Neural cell (in vitro differentiated cells): ENCODE measurements at regions not wholly inside any gene's neighbourhood (a gene's known extent, or its start where the extent isn't known, plus 50 kb on each side); places are given as distances from the start of the nearest gene placed in this dataset.
"Not testable (repeated sequence)": the region's sequence is repeated elsewhere in the genome, so short reads cannot be mapped to it uniquely, and the experiment has no call there.

Experiments
- H2AFZ ChIP-seq: fragments of 200-600, 300-800 bp; sonication (generic), shearing (Covaris generic); 2 replicates; pipeline ENCODE4 v1.6.0; 2014; ENCODE audit warnings: low read depth, mild to moderate bottlenecking, antibody characterized with exemption, low read length, moderate library complexity
- H3F3A ChIP-seq: fragments of 200-600 bp; shearing (Covaris generic); 2 replicates; pipeline ENCODE4 v1.6.1; 2016; ENCODE audit warnings: mild to moderate bottlenecking, moderate library complexity, mixed read lengths, antibody characterized with exemption, low read length; ENCODE audit not compliant: insufficient read depth, poor library complexity, severe bottlenecking
- H3K27ac ChIP-seq: fragments of 200-600, 300-800 bp; sonication (generic), shearing (Covaris generic); 2 replicates; pipeline ENCODE4 v1.5.1; 2014; ENCODE audit warnings: mild to moderate bottlenecking, low read length, moderate library complexity
- H3K27me3 ChIP-seq: fragments of 300-800, 200-600 bp; sonication (generic), shearing (Covaris generic); 2 replicates; pipeline ENCODE4 v1.6.0; 2014; ENCODE audit warnings: mild to moderate bottlenecking, low read depth, low read length, moderate library complexity; ENCODE audit not compliant: insufficient read depth
- H3K36me3 ChIP-seq: fragments of 300-800, 200-600 bp; sonication (generic), shearing (Covaris generic); 2 replicates; pipeline ENCODE4 v1.5.1; 2014; ENCODE audit warnings: mild to moderate bottlenecking, antibody characterized with exemption, low read length, moderate library complexity; ENCODE audit not compliant: insufficient read depth
- H3K4me2 ChIP-seq: fragments of 300-800, 200-600 bp; sonication (generic), shearing (Covaris generic); 2 replicates; pipeline ENCODE4 v1.6.0; 2014; ENCODE audit warnings: mild to moderate bottlenecking, low read length
- H3K4me3 ChIP-seq: fragments of 300-800, 200-600 bp; sonication (generic), shearing (Covaris generic); 2 replicates; pipeline ENCODE4 v1.5.1; 2014; ENCODE audit warnings: mild to moderate bottlenecking, low read length, moderate library complexity
- H3K79me2 ChIP-seq: fragments of 200-600 bp; shearing (Covaris generic); replicated peaks from 2 replicates; pipeline ENCODE4 v1.6.0; 2014; ENCODE audit warnings: mild to moderate bottlenecking, low read length, moderate library complexity; ENCODE audit not compliant: insufficient read depth
- H3K9ac ChIP-seq: fragments of 300-800, 200-600 bp; sonication (generic), shearing (Covaris generic); 2 replicates; pipeline ENCODE4 v1.6.1; 2016; ENCODE audit warnings: mild to moderate bottlenecking, low read length, mixed read lengths
- H3K9me2 ChIP-seq: fragments of 200-600 bp; shearing (Covaris generic); 2 replicates; pipeline ENCODE4 v1.6.1; 2016; ENCODE audit warnings: mild to moderate bottlenecking, low read length, mixed read lengths; ENCODE audit not compliant: insufficient read depth
- H3K9me3 ChIP-seq: fragments of 200-600, 300-800 bp; sonication (generic), shearing (Covaris generic); 2 replicates; pipeline ENCODE4 v1.6.1; 2016; ENCODE audit warnings: mild to moderate bottlenecking, mixed run types, low read length, moderate library complexity, mixed read lengths
- H4K20me1 ChIP-seq: fragments of 200-600 bp; shearing (Covaris generic); 2 replicates; pipeline ENCODE4 v1.6.1; 2016; ENCODE audit warnings: mild to moderate bottlenecking, mixed run types; ENCODE audit not compliant: insufficient read depth
- EP300 ChIP-seq: fragments of 450-650 bp; conservative IDR thresholded peaks from 2 replicates; pipeline ENCODE4 v1.6.1; 2014; ENCODE audit warnings: antibody characterized with exemption, mild to moderate bottlenecking, moderate library complexity; ENCODE audit not compliant: poor library complexity, severe bottlenecking
- EZH2 ChIP-seq: fragments of 200-600, 300-800 bp; shearing (Covaris generic), sonication (generic); IDR thresholded peaks from 2 replicates; pipeline ENCODE4 v1.6.1; 2014; ENCODE audit warnings: antibody characterized with exemption, low read length, borderline replicate concordance, mild to moderate bottlenecking; ENCODE audit not compliant: insufficient read depth, poor library complexity, severe bottlenecking
- MXI1 ChIP-seq: fragments of 450-650 bp; conservative IDR thresholded peaks from 2 replicates; pipeline ENCODE4 v1.6.1; 2014; ENCODE audit warnings: antibody characterized with exemption, mild to moderate bottlenecking; ENCODE audit not compliant: poor library complexity, severe bottlenecking
- POLR2AphosphoS5 ChIP-seq: IDR thresholded peaks from 2 replicates; pipeline ENCODE4 v1.6.1; 2012
- RAD21 ChIP-seq: fragments of 450-650 bp; conservative IDR thresholded peaks from 2 replicates; pipeline ENCODE4 v1.6.1; 2014; ENCODE audit warnings: antibody characterized with exemption, mild to moderate bottlenecking, moderate library complexity
- SMC3 ChIP-seq: fragments of 450-650 bp; conservative IDR thresholded peaks from 2 replicates; pipeline ENCODE4 v1.6.1; 2014; ENCODE audit warnings: antibody characterized with exemption, mild to moderate bottlenecking, moderate library complexity; ENCODE audit not compliant: poor library complexity
- TAF1 ChIP-seq: IDR thresholded peaks from 2 replicates; pipeline ENCODE4 v1.6.1; 2012; ENCODE audit warnings: low read depth
- TF ChIP-seq, protein P1 (sequence below): IDR thresholded peaks from 2 replicates; pipeline ENCODE4 v1.6.1; 2012; ENCODE audit warnings: borderline replicate concordance
- TF ChIP-seq, protein P2 (sequence below): fragments of 450-650 bp; IDR thresholded peaks from 2 replicates; pipeline ENCODE4 v1.5.1; 2014; ENCODE audit warnings: antibody characterized with exemption, mild to moderate bottlenecking, moderate library complexity; ENCODE audit not compliant: poor library complexity, severe bottlenecking

DNA sequence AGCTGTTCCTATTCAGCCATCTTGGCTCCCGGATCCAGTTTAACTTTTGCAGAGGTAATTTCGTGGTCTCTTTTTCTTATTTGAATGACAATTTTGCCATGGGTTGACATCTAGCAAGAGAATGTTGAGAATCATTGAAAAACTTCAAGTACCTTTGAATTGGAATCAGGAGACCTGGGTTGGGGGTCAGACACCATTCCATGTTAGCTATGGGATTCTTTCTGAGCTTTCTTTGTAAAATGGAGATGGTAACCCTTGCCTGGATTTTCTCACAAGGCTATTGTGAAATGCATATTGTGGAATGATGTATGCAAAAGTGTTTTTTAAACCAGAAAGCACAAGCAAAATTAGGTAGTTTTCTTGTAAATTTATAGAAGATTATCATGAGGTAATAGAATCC lies 79.1 kb upstream of the HAND2 start:
- Histone ChIP-seq H3K9ac (no peak overlapping the region), H3K9me2 (no peaks in the 10 kb centered on the region), H3K9me3 (no peaks in the 10 kb centered on the region), H3K79me2 (no peaks in the 10 kb centered on the region), H3K27me3 (no peaks in the 10 kb centered on the region), H3K4me3 (no peak overlapping the region), H3F3A (no peaks in the 10 kb centered on the region), H3K27ac (no peak overlapping the region), H3K36me3 (no peaks in the 10 kb centered on the region), H4K20me1 (no peaks in the 10 kb centered on the region), H3K4me2 (no peak overlapping the region), H2AFZ (no peak overlapping the region)
- TF ChIP-seq EP300 (no peak), POLR2AphosphoS5 (no peak)

DNA sequence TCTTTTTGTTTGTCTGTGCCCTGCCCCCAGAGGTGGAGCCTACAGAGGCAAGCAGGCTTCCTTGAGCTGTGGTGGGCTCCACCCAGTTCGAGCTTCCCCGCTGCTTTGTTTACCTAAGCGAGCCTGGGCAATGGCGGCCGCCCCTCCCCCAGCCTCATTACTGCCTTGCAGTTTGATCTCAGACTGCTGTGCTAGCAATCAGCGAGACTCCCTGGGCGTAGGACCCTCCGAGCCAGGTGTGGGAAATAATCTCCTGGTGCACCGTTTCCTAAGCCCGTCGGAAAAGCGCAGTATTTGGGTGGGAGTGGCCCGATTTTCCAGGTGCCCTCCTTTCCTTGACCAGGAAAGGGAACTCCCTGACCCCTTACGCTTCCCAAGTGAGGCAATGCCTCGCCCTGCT lies 78.6 kb upstream of the HAND2 start:
- H3K4me2 ChIP-seq = not testable (repeated sequence)

DNA sequence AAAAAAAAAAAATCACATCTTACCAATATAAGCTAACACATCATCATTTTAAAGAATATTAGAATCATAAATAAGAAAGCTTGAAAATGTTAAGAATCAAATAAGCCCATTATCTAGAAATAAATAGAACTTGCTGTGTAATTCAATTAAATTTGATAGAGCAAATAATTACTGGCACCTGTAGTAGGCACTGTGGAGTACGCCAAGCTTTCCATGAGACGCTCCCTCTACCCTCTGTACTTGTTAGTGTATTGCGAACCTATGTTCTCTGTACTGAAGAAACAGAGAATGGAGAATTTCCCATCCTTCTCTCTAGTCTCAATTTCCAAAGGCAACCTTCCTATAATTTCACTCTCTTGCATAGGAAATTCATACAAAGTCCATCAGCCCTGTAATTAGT lies 61.7 kb upstream of the HAND2 start:
- Histone ChIP-seq H3K9ac (no peak overlapping the region), H3K9me2 (no peaks in the 10 kb centered on the region), H3K36me3 (no peaks in the 10 kb centered on the region), H3K9me3 (no peaks in the 10 kb centered on the region), H3K27ac (no peak overlapping the region), H3K27me3 (no peaks in the 10 kb centered on the region), H3K79me2 (no peaks in the 10 kb centered on the region), H3F3A (no peaks in the 10 kb centered on the region), H3K4me3 (no peak overlapping the region), H2AFZ (no peak overlapping the region), H3K4me2 (no peak overlapping the region), H4K20me1 (no peaks in the 10 kb centered on the region)
- TF ChIP-seq, protein P1, sequence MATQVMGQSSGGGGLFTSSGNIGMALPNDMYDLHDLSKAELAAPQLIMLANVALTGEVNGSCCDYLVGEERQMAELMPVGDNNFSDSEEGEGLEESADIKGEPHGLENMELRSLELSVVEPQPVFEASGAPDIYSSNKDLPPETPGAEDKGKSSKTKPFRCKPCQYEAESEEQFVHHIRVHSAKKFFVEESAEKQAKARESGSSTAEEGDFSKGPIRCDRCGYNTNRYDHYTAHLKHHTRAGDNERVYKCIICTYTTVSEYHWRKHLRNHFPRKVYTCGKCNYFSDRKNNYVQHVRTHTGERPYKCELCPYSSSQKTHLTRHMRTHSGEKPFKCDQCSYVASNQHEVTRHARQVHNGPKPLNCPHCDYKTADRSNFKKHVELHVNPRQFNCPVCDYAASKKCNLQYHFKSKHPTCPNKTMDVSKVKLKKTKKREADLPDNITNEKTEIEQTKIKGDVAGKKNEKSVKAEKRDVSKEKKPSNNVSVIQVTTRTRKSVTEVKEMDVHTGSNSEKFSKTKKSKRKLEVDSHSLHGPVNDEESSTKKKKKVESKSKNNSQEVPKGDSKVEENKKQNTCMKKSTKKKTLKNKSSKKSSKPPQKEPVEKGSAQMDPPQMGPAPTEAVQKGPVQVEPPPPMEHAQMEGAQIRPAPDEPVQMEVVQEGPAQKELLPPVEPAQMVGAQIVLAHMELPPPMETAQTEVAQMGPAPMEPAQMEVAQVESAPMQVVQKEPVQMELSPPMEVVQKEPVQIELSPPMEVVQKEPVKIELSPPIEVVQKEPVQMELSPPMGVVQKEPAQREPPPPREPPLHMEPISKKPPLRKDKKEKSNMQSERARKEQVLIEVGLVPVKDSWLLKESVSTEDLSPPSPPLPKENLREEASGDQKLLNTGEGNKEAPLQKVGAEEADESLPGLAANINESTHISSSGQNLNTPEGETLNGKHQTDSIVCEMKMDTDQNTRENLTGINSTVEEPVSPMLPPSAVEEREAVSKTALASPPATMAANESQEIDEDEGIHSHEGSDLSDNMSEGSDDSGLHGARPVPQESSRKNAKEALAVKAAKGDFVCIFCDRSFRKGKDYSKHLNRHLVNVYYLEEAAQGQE = no peak
- TF ChIP-seq SMC3 = no peak
- no peak for TF ChIP-seq RAD21

More for the DNA sequence above, 78.6 kb upstream of the HAND2 start:
- not testable (repeated sequence) for H3K9me3 ChIP-seq, H3K27me3 ChIP-seq, H3K4me3 ChIP-seq, H3K79me2 ChIP-seq, H3F3A ChIP-seq, H3K9ac ChIP-seq, H3K36me3 ChIP-seq, H3K27ac ChIP-seq, H3K9me2 ChIP-seq, H4K20me1 ChIP-seq, H2AFZ ChIP-seq

DNA sequence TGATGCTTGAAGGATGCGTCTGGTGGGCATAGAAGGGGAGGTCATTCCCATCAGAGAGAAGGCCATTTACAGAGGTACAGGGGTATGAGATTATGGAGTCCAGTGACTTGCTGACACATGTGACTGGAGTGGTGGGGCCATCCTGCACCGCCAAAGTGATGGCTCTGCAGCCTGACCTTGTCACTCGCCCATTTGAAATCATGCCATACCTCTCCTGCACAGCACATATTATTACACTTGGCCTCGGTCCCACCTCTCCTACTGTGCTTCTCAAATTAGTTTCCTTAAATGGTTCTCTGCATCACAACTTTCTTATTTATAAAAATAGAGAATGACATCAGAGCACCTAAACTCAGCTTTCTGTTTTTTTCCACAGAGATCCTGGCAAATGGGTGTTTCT lies 60.7 kb upstream of the HAND2 start:
- no peaks in the 10 kb centered on the region for H3K9me2 ChIP-seq
- no peaks in the 10 kb centered on the region for H4K20me1 ChIP-seq
- H3K27me3 ChIP-seq = no peaks in the 10 kb centered on the region
- H3K9me3 ChIP-seq = no peaks in the 10 kb centered on the region
- no peak overlapping the region for H2AFZ ChIP-seq
- no peak overlapping the region for H3K9ac ChIP-seq
- H3K4me2 ChIP-seq = no peak overlapping the region
- H3K4me3 ChIP-seq = no peak overlapping the region
- no peaks in the 10 kb centered on the region for H3K36me3 ChIP-seq
- no peaks in the 10 kb centered on the region for H3F3A ChIP-seq
- no peaks in the 10 kb centered on the region for H3K79me2 ChIP-seq
- H3K27ac ChIP-seq = no peak overlapping the region
- TF ChIP-seq SMC3 (no peak), TAF1 (no peak), MXI1 (no peak), EP300 (no peak), RAD21 (no peak), EZH2 (no peak), POLR2AphosphoS5 (no peak)
- TF ChIP-seq, protein P1 = no peak
- TF ChIP-seq, protein P2, sequence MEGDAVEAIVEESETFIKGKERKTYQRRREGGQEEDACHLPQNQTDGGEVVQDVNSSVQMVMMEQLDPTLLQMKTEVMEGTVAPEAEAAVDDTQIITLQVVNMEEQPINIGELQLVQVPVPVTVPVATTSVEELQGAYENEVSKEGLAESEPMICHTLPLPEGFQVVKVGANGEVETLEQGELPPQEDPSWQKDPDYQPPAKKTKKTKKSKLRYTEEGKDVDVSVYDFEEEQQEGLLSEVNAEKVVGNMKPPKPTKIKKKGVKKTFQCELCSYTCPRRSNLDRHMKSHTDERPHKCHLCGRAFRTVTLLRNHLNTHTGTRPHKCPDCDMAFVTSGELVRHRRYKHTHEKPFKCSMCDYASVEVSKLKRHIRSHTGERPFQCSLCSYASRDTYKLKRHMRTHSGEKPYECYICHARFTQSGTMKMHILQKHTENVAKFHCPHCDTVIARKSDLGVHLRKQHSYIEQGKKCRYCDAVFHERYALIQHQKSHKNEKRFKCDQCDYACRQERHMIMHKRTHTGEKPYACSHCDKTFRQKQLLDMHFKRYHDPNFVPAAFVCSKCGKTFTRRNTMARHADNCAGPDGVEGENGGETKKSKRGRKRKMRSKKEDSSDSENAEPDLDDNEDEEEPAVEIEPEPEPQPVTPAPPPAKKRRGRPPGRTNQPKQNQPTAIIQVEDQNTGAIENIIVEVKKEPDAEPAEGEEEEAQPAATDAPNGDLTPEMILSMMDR = no peak
